Uterus (tissue), 3 donors: ENCODE measurements at regions not wholly inside any gene's neighbourhood (a gene's known extent, or its start where the extent isn't known, plus 50 kb on each side); places are given as distances from the start of the nearest gene placed in this dataset.

Experiments used
- DNase-seq, 2 donors: peaks; one replicate each; pipeline ENCODE4 v3.0.0-alpha.2; 2019 to 2020
- H3K27ac ChIP-seq, 2 donors: fragments of 200-600 bp; sonication (generic); 1 replicate in 1 of 2; 2 replicates in 1 of 2; pipeline ENCODE4 v1.5.1; 2016 to 2018
- H3K27me3 ChIP-seq, 2 donors: fragments of 200-600 bp; sonication (generic); one replicate each; pipeline ENCODE4 v1.5.1; 2018 to 2019; ENCODE audit warnings: control low read depth in 1 of 2
- H3K36me3 ChIP-seq, 2 donors: fragments of 200-600 bp; sonication (generic); one replicate each; pipeline ENCODE4 v1.5.1; 2019; ENCODE audit warnings: control low read depth in 1 of 2
- H3K4me1 ChIP-seq, 2 donors: fragments of 200-600 bp; sonication (generic); one replicate each; pipeline ENCODE4 v1.5.1; 2018 to 2019; ENCODE audit warnings: control low read depth in 1 of 2
- H3K4me3 ChIP-seq, 2 donors: fragments of 200-600 bp; sonication (generic); 1 replicate in 1 of 2; 2 replicates in 1 of 2; pipeline ENCODE4 v1.5.1; 2018 to 2019; ENCODE audit warnings: mild to moderate bottlenecking in 1 of 2
- H3K9me3 ChIP-seq, 2 donors: fragments of 200-600 bp; sonication (generic); one replicate each; pipeline ENCODE4 v1.5.1; 2019; ENCODE audit warnings: control low read depth in 1 of 2
- CTCF ChIP-seq, 4 experiments: fragments of 200-600 bp in 2 of 4; fragments of 450-650 bp in 2 of 4; sonication (generic) in 2 of 4; IDR thresholded peaks; one replicate each; pipeline ENCODE4 v1.5.1; 2016 to 2019; ENCODE audit warnings: antibody characterized with exemption in 4 of 4, mild to moderate bottlenecking in 2 of 4, moderate library complexity in 1 of 4
- POLR2A ChIP-seq, 2 donors: fragments of 450-650 bp; IDR thresholded peaks; one replicate each; pipeline ENCODE4 v1.6.1; 2016; ENCODE audit warnings: antibody characterized with exemption in 2 of 2, mild to moderate bottlenecking in 1 of 2, moderate library complexity in 1 of 2
- intact Hi-C: fragments of 100-400 bp; cut with DNase I; formaldehyde crosslinking; loops from one replicate; pipeline ENCODE4 v1.15.1; 2023; ENCODE audit warnings: low total_unique reads
- donor health status: DM: yes; HTN: yes; CAD: no.

- Histone ChIP-seq H3K4me3 (no peak overlapping the region), H3K27ac (no peak overlapping the region), H3K9me3 (no peaks in the 10 kb centered on the region), H3K27me3 (no peaks in the 10 kb centered on the region), H3K4me1 (no peaks in the 10 kb centered on the region), H3K36me3 (no peaks in the 10 kb centered on the region)
- intact Hi-C loops: no loop called here
- TF ChIP-seq POLR2A (IDR thresholded peaks at IDR 0.05) (no peak), CTCF (IDR thresholded peaks at IDR 0.05) (no peak)
- DNase-seq: no peak
These were observed 193.3 kb upstream of the FAM9B start for GRCh38 chrX:9227276-9227675.

GRCh38 chrX:9231491-9231890, 197.6 kb upstream of the FAM9B start:
- DNase-seq: no peak
- no peaks in the 10 kb centered on the region for H3K4me1 ChIP-seq
- H3K4me3 ChIP-seq: no peak overlapping the region
- TF ChIP-seq POLR2A (IDR thresholded peaks at IDR 0.05): no peak
- TF ChIP-seq CTCF (IDR thresholded peaks at IDR 0.05): no peak
- H3K27me3 ChIP-seq: no peaks in the 10 kb centered on the region
- no peaks in the 10 kb centered on the region for H3K9me3 ChIP-seq
- intact Hi-C loops: no loop called here
- no peaks in the 10 kb centered on the region for H3K36me3 ChIP-seq
- no peak overlapping the region for H3K27ac ChIP-seq

- Histone ChIP-seq H3K4me1 (no peaks in the 10 kb centered on the region), H3K27me3 (no peaks in the 10 kb centered on the region), H3K9me3 (no peaks in the 10 kb centered on the region), H3K4me3 (no peak overlapping the region), H3K27ac (no peak overlapping the region), H3K36me3 (no peaks in the 10 kb centered on the region)
- TF ChIP-seq POLR2A (IDR thresholded peaks at IDR 0.05): no peak
- TF ChIP-seq CTCF (IDR thresholded peaks at IDR 0.05): no peak
- no peak for DNase-seq
- intact Hi-C loops: no loop called here
These were observed 199.2 kb upstream of the FAM9B start for GRCh38 chrX:9233141-9233540.

GRCh38 chrX:9234315-9234714, 200.4 kb upstream of the FAM9B start:
- intact Hi-C loops: no loop called here
- H3K36me3 ChIP-seq: no peaks in the 10 kb centered on the region
- H3K4me1 ChIP-seq: no peaks in the 10 kb centered on the region
- H3K9me3 ChIP-seq: no peaks in the 10 kb centered on the region
- no peak overlapping the region for H3K4me3 ChIP-seq
- no peaks in the 10 kb centered on the region for H3K27me3 ChIP-seq
- no peak for DNase-seq
- TF ChIP-seq CTCF (IDR thresholded peaks at IDR 0.05) (no peak), POLR2A (IDR thresholded peaks at IDR 0.05) (no peak)
- H3K27ac ChIP-seq: no peak overlapping the region

- Histone ChIP-seq H3K27me3 (no peaks in the 10 kb centered on the region), H3K36me3 (no peaks in the 10 kb centered on the region), H3K4me1 (no peaks in the 10 kb centered on the region), H3K27ac (no peak overlapping the region), H3K4me3 (no peak overlapping the region), H3K9me3 (no peaks in the 10 kb centered on the region)
- TF ChIP-seq POLR2A (IDR thresholded peaks at IDR 0.05) (no peak), CTCF (IDR thresholded peaks at IDR 0.05) (no peak)
- DNase-seq: no peak
- intact Hi-C loops: no loop called here
These were observed 201.8 kb upstream of the FAM9B start for GRCh38 chrX:9235722-9236121.
